ENCODE measurements at regions not wholly inside any gene's neighbourhood (a gene's known extent, or its start where the extent isn't known, plus 50 kb on each side); places are given as distances from the start of the nearest gene placed in this dataset.
"Not testable (repeated sequence)": the region's sequence is repeated elsewhere in the genome, so short reads cannot be mapped to it uniquely, and the experiment has no call there.

DNA sequence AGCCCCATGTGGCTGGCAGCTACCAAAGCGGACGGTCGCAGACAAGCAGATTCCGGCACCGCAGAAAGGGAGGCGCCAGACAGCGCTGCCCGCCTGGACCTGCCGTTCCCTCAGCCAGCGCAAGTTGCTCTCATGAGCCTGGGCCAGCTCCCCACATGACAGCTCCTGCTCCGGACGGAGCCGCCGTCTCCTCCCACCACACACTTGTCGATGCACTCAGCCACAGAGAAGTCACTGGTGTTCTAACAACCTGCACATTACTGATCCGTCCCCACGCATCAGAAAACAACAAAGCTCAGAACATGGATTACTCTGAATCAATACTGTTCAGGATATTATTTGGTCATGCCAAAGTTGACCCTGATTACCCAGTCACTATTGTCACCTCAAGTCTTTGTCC is 74.4 kb upstream of the TNK2 start:
- not testable (repeated sequence) for DNase-seq (ENCODE audit: extremely low read depth, low read depth); H3K4me3 ChIP-seq (replicated peaks; ENCODE audit: low read depth, low read length)

GRCh38 chr3:195981778-195982177 is 73.4 kb upstream of the TNK2 start:
- not testable (repeated sequence) for H3K4me3 ChIP-seq (replicated peaks; ENCODE audit: low read depth, low read length); DNase-seq (ENCODE audit: extremely low read depth, low read depth)

DNA sequence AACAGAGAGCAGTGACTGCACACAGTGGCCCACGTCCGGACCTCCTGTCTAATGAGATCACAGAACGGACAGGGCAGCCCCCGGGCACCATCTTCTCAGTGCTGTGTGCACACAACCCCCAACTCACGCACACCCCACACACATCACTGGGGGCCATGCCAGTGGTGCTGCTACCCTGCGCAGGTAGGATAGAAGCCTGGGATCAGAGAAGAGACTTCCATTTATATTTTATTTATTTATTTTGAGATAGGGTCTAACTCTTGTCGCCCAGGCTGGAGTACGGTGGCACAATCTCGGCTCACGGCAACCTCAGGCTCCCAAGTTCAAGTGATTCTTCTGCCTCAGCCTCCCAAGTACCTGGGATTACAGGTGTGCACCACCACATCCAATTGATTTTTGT is 71.5 kb upstream of the TNK2 start:
- DNase-seq (ENCODE audit: extremely low read depth, low read depth); H3K4me3 ChIP-seq (replicated peaks; ENCODE audit: low read depth, low read length): not testable (repeated sequence)

- H3K4me3 ChIP-seq (replicated peaks; ENCODE audit: low read depth, low read length); DNase-seq (ENCODE audit: extremely low read depth, low read depth): not testable (repeated sequence)
Measured at GRCh38 chr3:195978585-195978984, 70.2 kb upstream of the TNK2 start.

- DNase-seq (ENCODE audit: extremely low read depth, low read depth); H3K4me3 ChIP-seq (replicated peaks; ENCODE audit: low read depth, low read length): not testable (repeated sequence)
Measured at GRCh38 chr3:195976876-195977275, 68.5 kb upstream of the TNK2 start.

- H3K4me3 ChIP-seq (replicated peaks; ENCODE audit: low read depth, low read length); DNase-seq (ENCODE audit: extremely low read depth, low read depth): not testable (repeated sequence)
Measured at GRCh38 chr3:195974281-195974680, 65.9 kb upstream of the TNK2 start.

- H3K4me3 ChIP-seq (replicated peaks; ENCODE audit: low read depth, low read length); DNase-seq (ENCODE audit: extremely low read depth, low read depth): not testable (repeated sequence)
Measured at GRCh38 chr3:195970873-195971272, 62.5 kb upstream of the TNK2 start.

DNA sequence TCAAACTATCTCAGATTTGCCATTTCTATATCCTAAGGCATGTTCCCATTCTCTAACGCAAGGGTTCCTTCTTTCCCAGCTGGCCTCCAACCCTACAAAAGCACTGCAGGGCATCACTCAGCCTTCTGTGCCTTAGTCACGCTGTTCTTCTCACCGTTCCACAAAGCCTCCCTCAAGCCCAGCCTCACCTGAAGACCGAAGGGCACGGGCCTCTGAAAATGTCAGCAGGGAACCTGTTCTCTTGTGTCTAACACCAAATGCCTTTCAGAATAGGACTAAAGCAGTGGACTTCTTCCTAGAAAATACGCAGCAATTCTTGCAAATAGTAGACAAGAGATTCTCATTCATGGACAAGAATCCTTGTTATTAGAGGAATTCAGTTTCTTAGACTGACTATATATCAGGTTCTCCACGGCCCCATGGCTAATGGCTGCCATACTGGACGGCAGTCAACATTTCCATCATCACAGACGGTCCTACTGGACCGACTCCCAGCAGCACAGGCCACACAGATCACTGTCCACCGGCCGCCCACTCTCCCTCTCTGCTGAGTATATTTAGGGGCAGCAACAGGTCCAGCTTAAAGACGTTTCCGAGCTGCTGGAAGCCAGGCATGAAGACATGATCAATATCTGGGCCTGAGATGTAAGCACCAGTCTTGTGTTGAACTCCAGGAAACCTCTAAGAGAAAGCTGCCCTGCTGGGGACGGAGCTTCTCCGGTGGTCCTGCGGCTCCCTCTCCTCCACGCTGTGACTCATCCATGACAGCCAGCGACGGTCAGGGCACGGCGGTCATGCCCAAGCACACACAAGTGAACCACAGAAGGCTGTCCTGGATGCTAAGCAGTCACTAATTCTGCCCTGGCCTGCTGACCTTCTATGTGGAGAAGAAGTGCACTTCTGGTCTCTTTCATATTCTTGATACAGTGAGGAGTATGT is 61.8 kb upstream of the TNK2 start:
- not testable (repeated sequence) for H3K4me3 ChIP-seq (replicated peaks; ENCODE audit: low read depth, low read length); DNase-seq (ENCODE audit: extremely low read depth, low read depth)

DNA sequence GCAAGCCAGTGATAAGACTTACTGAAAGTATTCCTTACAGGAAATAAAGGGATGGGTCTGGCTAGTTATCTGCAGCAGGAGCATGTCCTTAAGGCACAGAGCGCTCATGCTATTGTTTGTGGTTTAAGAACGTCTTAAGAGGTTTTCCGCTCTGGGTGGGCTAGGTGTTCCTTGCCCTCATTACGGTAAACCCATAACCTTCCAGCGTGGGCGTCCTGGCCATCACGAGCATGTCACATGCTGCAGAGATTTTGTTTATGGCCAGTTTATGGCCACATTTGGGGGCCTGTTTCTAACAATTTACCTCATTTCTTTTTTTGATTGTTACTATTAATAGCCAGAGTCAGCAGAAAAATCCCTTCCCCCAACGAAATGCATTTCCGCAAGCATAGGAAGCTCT is 61.0 kb upstream of the TNK2 start:
- not testable (repeated sequence) for DNase-seq (ENCODE audit: extremely low read depth, low read depth); H3K4me3 ChIP-seq (replicated peaks; ENCODE audit: low read depth, low read length)

- not testable (repeated sequence) for H3K4me3 ChIP-seq (replicated peaks; ENCODE audit: low read depth, low read length); DNase-seq (ENCODE audit: extremely low read depth, low read depth)
Measured at GRCh38 chr3:195968104-195968503, 59.8 kb upstream of the TNK2 start.

DNA sequence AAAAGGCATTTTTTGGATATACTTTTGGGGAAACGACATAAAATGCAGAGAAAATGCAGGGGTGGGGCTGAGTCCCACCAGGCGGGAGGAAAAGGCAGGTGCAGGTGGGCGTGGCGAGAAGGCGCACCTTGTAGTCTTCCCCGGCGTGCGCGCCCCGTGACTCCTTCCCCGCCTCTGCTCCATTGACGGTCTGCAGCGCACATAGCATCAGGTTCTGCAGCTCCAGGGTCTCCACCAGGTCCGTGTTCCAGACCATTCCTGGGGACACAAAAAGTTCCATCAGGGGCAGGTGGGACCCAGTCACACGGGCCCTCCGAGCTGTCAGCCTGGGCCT is 59.0 kb upstream of the TNK2 start:
- H3K4me3 ChIP-seq (replicated peaks; ENCODE audit: low read depth, low read length); DNase-seq (ENCODE audit: extremely low read depth, low read depth): not testable (repeated sequence)

GRCh38 chr3:195966563-195967386 is 58.4 kb upstream of the TNK2 start:
- DNase-seq (ENCODE audit: extremely low read depth, low read depth); H3K4me3 ChIP-seq (replicated peaks; ENCODE audit: low read depth, low read length): not testable (repeated sequence)

DNA sequence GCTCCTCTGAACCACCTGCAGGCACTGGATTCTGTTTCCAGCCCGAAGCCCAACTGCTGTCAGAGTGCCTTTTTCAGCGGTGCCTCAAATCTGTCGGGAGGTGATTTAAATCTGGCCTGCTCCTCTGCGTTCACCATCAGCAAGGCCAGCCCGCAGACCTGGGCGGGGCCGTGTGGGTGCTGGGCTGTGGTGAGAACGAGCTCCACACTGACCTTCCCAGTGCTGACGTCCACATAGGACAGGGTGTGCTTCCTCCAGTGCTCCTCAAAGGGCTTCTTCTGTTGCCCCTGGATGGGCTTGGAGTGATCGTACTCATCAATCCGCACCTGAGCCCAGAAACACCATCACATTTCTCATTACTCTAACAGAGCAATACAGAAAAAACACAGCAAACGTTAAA is 56.9 kb upstream of the TNK2 start:
- DNase-seq (ENCODE audit: extremely low read depth, low read depth); H3K4me3 ChIP-seq (replicated peaks; ENCODE audit: low read depth, low read length): not testable (repeated sequence)

DNA sequence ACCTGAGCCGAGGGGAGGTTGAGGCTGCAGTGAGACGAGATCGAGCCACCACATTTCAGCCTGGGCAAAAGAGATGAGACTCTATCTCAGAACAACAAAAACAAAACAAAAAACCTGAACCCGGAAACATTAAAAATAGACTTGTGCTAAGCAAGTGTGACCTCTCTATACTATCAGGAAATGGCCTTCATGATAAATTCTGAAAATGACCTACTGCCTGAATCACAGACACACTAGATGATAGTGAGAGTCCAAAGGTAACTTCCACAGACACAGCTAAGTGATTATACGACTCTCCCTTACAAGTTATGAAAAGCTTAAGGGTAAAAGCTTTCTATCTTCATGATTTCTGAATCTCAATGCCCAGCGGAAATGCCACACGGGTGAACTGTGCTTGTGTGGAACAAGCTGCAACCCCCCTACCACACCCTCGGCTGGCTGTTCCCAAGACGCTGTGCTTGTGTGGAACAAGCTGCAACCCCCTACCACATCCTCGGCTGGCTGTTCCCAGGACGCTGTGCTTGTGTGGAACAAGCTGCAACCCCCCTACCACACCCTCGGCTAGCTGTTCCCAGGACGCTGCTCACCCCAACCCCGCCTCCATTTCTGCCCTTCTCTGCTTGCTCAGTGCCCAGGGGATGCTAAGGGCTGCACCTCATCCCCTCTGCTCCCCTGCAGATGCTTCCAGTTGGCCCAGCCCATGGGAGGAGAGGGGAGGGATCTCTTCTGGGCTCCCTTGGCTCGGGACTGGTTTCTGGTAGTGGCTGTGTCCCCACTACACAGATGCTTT is 56.2 kb upstream of the TNK2 start:
- not testable (repeated sequence) for H3K4me3 ChIP-seq (replicated peaks; ENCODE audit: low read depth, low read length); DNase-seq (ENCODE audit: extremely low read depth, low read depth)

- not testable (repeated sequence) for H3K4me3 ChIP-seq (replicated peaks; ENCODE audit: low read depth, low read length); DNase-seq (ENCODE audit: extremely low read depth, low read depth)
Measured at GRCh38 chr3:195962222-195962621, 53.9 kb upstream of the TNK2 start.

- not testable (repeated sequence) for H3K4me3 ChIP-seq (replicated peaks; ENCODE audit: low read depth, low read length); DNase-seq (ENCODE audit: extremely low read depth, low read depth)
Measured at GRCh38 chr3:195960971-195961775, 52.8 kb upstream of the TNK2 start.

DNA sequence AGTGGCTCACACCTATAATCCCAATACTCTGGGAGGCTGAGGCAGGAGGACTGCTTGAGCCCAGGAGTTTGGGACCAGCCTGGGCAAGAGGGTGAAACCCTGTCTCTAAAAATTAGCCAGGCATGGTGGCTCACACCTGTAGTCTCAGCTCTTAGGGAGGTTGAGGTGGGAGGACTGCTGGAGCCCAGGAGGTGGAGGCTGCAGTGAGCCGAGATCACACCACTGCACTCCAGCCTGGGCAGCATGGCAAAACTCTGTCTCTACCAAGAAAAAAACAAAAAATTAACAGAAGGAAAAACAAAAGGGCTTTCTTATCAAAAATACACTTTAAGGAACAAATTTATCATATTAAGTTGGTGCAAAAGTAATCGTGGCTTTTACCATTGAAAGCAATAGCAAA is 51.8 kb upstream of the TNK2 start:
- not testable (repeated sequence) for H3K4me3 ChIP-seq (replicated peaks; ENCODE audit: low read depth, low read length)

More for the DNA sequence above, 51.8 kb upstream of the TNK2 start:
- DNase-seq (ENCODE audit: extremely low read depth, low read depth) = not testable (repeated sequence)
